Endothelial cell of umbilical vein (primary cell): ENCODE measurements at regions not wholly inside any gene's neighbourhood (a gene's known extent, or its start where the extent isn't known, plus 50 kb on each side); places are given as distances from the start of the nearest gene placed in this dataset.
"Not testable (repeated sequence)": the region's sequence is repeated elsewhere in the genome, so short reads cannot be mapped to it uniquely, and the experiment has no call there.

Experiments
- BruUV-seq: library from RNA; stranded (reverse); fragments of 400-500 nt; replicated peaks from 2 replicates; lab custom pipeline; 2021; lab: Mats Ljungman, UMichigan
- CTCF ChIA-PET: fragments of 300-600, 350-600 bp; sonication (Branson Sonifier 250); formaldehyde crosslinking; loops from one replicate; lab custom pipeline; 2021; ENCODE audit warnings: antibody characterized with exemption, inconsistent platforms; lab: Charles Lee
- POLR2A ChIA-PET: fragments of 300-600, 350-600 bp; sonication (Branson Sonifier 250); formaldehyde crosslinking; loops from one replicate; lab custom pipeline; 2021; ENCODE audit warnings: antibody characterized with exemption, inconsistent platforms; lab: Charles Lee
- DNase-seq: peaks from one replicate; pipeline ENCODE4 v3.0.0-alpha.2; 2011; ENCODE audit warnings: low read depth, low spot score
- FAIRE-seq: peaks from 2 replicates; lab custom pipeline; 2011; peaks lifted over from hg19 to GRCh38; lab: Jason Lieb, UNC
- H2AFZ ChIP-seq: 2 replicates; pipeline ENCODE4 v1.6.0; 2012; ENCODE audit warnings: low read depth, low read length, control low read depth, inconsistent platforms
- H3K27ac ChIP-seq: 2 replicates; pipeline ENCODE4 v1.5.1; 2011; ENCODE audit warnings: low read depth, mild to moderate bottlenecking, control low read depth, low read length, moderate library complexity; ENCODE audit not compliant: insufficient read depth
- H3K27me3 ChIP-seq, 2 experiments: 2 replicates each; pipeline versions ENCODE4 v1.6.0 to v1.6.1; 2011; ENCODE audit warnings: low read length in 2 of 2, mixed read lengths in 1 of 2; ENCODE audit not compliant: control insufficient read depth in 2 of 2, insufficient read depth in 2 of 2
- H3K36me3 ChIP-seq, 2 experiments: 2 replicates in 1 of 2; 3 replicates in 1 of 2; pipeline ENCODE4 v1.5.1; 2011; ENCODE audit warnings: low read length in 2 of 2, mild to moderate bottlenecking in 1 of 2, moderate library complexity in 1 of 2; ENCODE audit not compliant: control insufficient read depth in 2 of 2, insufficient read depth in 2 of 2; ENCODE audit errors: extremely low read depth in 1 of 2
- H3K4me1 ChIP-seq: 3 replicates; pipeline ENCODE4 v1.5.1; 2011; ENCODE audit warnings: mild to moderate bottlenecking, low read length; ENCODE audit not compliant: control insufficient read depth, insufficient read depth; ENCODE audit errors: extremely low read depth
- H3K4me2 ChIP-seq: 2 replicates; pipeline ENCODE4 v1.6.1; 2011; ENCODE audit warnings: low read length, control low read depth, mixed read lengths; ENCODE audit not compliant: insufficient read depth
- H3K4me3 ChIP-seq, 3 experiments: fragments of 200-600 bp in 1 of 3; sonication (generic), shearing (Covaris generic) in 1 of 3; replicated peaks in 1 of 3; 2 replicates each; pipeline ENCODE4 v1.5.1; 2011 to 2016; ENCODE audit warnings: control low read depth in 3 of 3, low read length in 3 of 3, mild to moderate bottlenecking in 2 of 3, inconsistent platforms in 1 of 3, low read depth in 1 of 3, moderate library complexity in 1 of 3; ENCODE audit not compliant: insufficient read depth in 1 of 3
- H3K79me2 ChIP-seq: 2 replicates; pipeline ENCODE4 v1.6.0; 2012; ENCODE audit warnings: low read length, inconsistent platforms; ENCODE audit not compliant: control insufficient read depth, insufficient read depth
- H3K9ac ChIP-seq: replicated peaks from 2 replicates; pipeline ENCODE3; 2011; ENCODE audit warnings: low read length, control low read depth; ENCODE audit not compliant: insufficient read depth; ENCODE audit errors: extremely low read depth
- H3K9me1 ChIP-seq: replicated peaks from 3 replicates; pipeline ENCODE4 v1.6.0; 2011; ENCODE audit warnings: mild to moderate bottlenecking, low read length; ENCODE audit not compliant: control insufficient read depth, insufficient read depth; ENCODE audit errors: extremely low read depth
- H3K9me3 ChIP-seq: replicated peaks from 2 replicates; pipeline ENCODE4 v1.5.1; 2012; ENCODE audit warnings: low read length, inconsistent platforms; ENCODE audit not compliant: control insufficient read depth, insufficient read depth
- H4K20me1 ChIP-seq: replicated peaks from 2 replicates; pipeline ENCODE3; 2011; ENCODE audit warnings: mild to moderate bottlenecking, low read length; ENCODE audit not compliant: control insufficient read depth, insufficient read depth; ENCODE audit errors: extremely low read depth
- CTCF ChIP-seq, 2 donors: IDR thresholded peaks; 1 replicate in 1 of 2; 2 replicates in 1 of 2; pipeline ENCODE4 v1.5.1; 2011; ENCODE audit warnings: low read length in 2 of 2, mild to moderate bottlenecking in 2 of 2, moderate library complexity in 2 of 2, control low read depth in 1 of 2, inconsistent platforms in 1 of 2, low read depth in 1 of 2; ENCODE audit not compliant: insufficient read depth in 1 of 2; ENCODE audit errors: extremely low read depth in 1 of 2
- EZH2 ChIP-seq: IDR thresholded peaks from 2 replicates; pipeline ENCODE4 v1.6.1; 2012; ENCODE audit warnings: borderline replicate concordance, low read depth, mild to moderate bottlenecking, moderate library complexity, low read length, inconsistent platforms; ENCODE audit not compliant: severe bottlenecking
- FOS ChIP-seq: IDR thresholded peaks from 2 replicates; pipeline ENCODE4 v1.6.1; 2011; ENCODE audit warnings: mild to moderate bottlenecking, low read length, moderate library complexity, borderline replicate concordance; ENCODE audit not compliant: insufficient read depth
- GATA2 ChIP-seq: IDR thresholded peaks from 2 replicates; pipeline ENCODE4 v1.7.0; 2011; ENCODE audit warnings: low read depth, mild to moderate bottlenecking, moderate library complexity, mixed read lengths, low read length; ENCODE audit not compliant: insufficient read length, insufficient read depth
- JUN ChIP-seq: IDR thresholded peaks from 2 replicates; pipeline ENCODE4 v1.6.1; 2011; ENCODE audit warnings: borderline replicate concordance, low read depth; ENCODE audit not compliant: insufficient read length, insufficient read depth
- MAX ChIP-seq: IDR thresholded peaks from 2 replicates; pipeline ENCODE4 v1.6.1; 2011; ENCODE audit not compliant: insufficient read depth, insufficient read length
- MYC ChIP-seq: IDR thresholded peaks from one replicate; pipeline ENCODE4 v1.6.1; 2011; ENCODE audit warnings: mild to moderate bottlenecking, low read depth, low read length
- POLR2A ChIP-seq: IDR thresholded peaks from 2 replicates; pipeline ENCODE4 v1.6.1; 2012; ENCODE audit warnings: low read depth, mild to moderate bottlenecking, control low read depth, low read length
- POLR2AphosphoS5 ChIP-seq: IDR thresholded peaks from 2 replicates; pipeline ENCODE4 v1.6.1; 2012; ENCODE audit warnings: low read depth, mild to moderate bottlenecking, control low read depth, low read length, moderate library complexity; ENCODE audit not compliant: insufficient read depth
- dilution Hi-C: fragments of 300-500 bp; cut with MboI; formaldehyde crosslinking; loops from one replicate; pipeline ENCODE4 v1.15.0; 2019; ENCODE audit warnings: low sequenced_read_pairs; ENCODE audit not compliant: extremely low pct_ligation_motif_present
- intact Hi-C: fragments of 100-400 bp; cut with micrococcal nuclease; formaldehyde crosslinking; loops from one replicate; pipeline ENCODE4 v1.10.0; 2022

- ChIA-PET CTCF (no interaction called here), POLR2A (no interaction called here)
- dilution Hi-C loops = no loop called here
Observed at GRCh38 chr11:87596176-87596575, 558.4 kb downstream of the TMEM135 start.

GRCh38 chr11:87589082-87589481 lies 551.3 kb downstream of the TMEM135 start:
- H3K4me1 ChIP-seq = no peaks in the 10 kb centered on the region
- FAIRE-seq (no peak), DNase-seq (no peak)
- no peak for TF ChIP-seq EZH2
- TF ChIP-seq POLR2A = no peak
- no peak for TF ChIP-seq POLR2AphosphoS5
- TF ChIP-seq MYC = no peak
- TF ChIP-seq FOS = no peak
- TF ChIP-seq GATA2 = no peak
- no peak for TF ChIP-seq CTCF (IDR thresholded peaks at IDR 0.05; ENCODE audit: extremely low read depth in 1 of 2, insufficient read depth in 1 of 2, low read depth in 1 of 2, low read length in 2 of 2)
- no peak for TF ChIP-seq JUN
- no peak for TF ChIP-seq MAX
- no peak overlapping the region for H3K9ac ChIP-seq
- H4K20me1 ChIP-seq = no peaks in the 10 kb centered on the region
- no peak overlapping the region for H3K4me3 ChIP-seq
- H2AFZ ChIP-seq = no peak overlapping the region
- no peak overlapping the region for H3K27ac ChIP-seq
- no TSS peak for BruUV-seq
- no peaks in the 10 kb centered on the region for H3K27me3 ChIP-seq
- ChIA-PET POLR2A (no interaction called here), CTCF (no interaction called here)
- H3K4me2 ChIP-seq = no peak overlapping the region
- dilution Hi-C loops (no loop called here), intact Hi-C loops (no loop called here)
- H3K79me2 ChIP-seq = no peaks in the 10 kb centered on the region
- H3K9me3 ChIP-seq = no peaks in the 10 kb centered on the region
- H3K9me1 ChIP-seq = no peaks in the 10 kb centered on the region
- H3K36me3 ChIP-seq = no peaks in the 10 kb centered on the region

More at GRCh38 chr11:87596176-87596575, 558.4 kb downstream of the TMEM135 start:
- Histone ChIP-seq H3K27ac (no peak overlapping the region), H3K4me2 (no peak overlapping the region), H4K20me1 (no peaks in the 10 kb centered on the region), H3K27me3 (no peaks in the 10 kb centered on the region), H3K9ac (no peak overlapping the region), H2AFZ (no peak overlapping the region), H3K4me1 (no peaks in the 10 kb centered on the region), H3K9me1 (no peaks in the 10 kb centered on the region), H3K36me3 (no peaks in the 10 kb centered on the region), H3K9me3 (no peaks in the 10 kb centered on the region), H3K4me3 (no peak overlapping the region), H3K79me2 (no peaks in the 10 kb centered on the region)
- no peak for DNase-seq
- intact Hi-C loops = no loop called here
- TF ChIP-seq MYC = no peak
- no TSS peak for BruUV-seq
- no peak for FAIRE-seq

GRCh38 chr11:87585613-87586012 lies 547.9 kb downstream of the TMEM135 start:
- H3K4me2 ChIP-seq, H3K27me3 ChIP-seq, H2AFZ ChIP-seq, BruUV-seq, intact Hi-C loops, H3K36me3 ChIP-seq, FAIRE-seq, H3K4me3 ChIP-seq, H3K4me1 ChIP-seq, H3K27ac ChIP-seq, H3K79me2 ChIP-seq, H3K9me1 ChIP-seq, H3K9me3 ChIP-seq, H3K9ac ChIP-seq, DNase-seq, CTCF ChIA-PET, POLR2A ChIA-PET, H4K20me1 ChIP-seq, dilution Hi-C loops: not testable (repeated sequence)
